ENCODE measurements at regions not wholly inside any gene's neighbourhood (a gene's known extent, or its start where the extent isn't known, plus 50 kb on each side); places are given as distances from the start of the nearest gene placed in this dataset.

- TF ChIP-seq GTF3C2 (IDR thresholded peaks at IDR 0.05; ENCODE audit: borderline replicate concordance, extremely low read depth, insufficient read length) (no peak), FOXP4 (CRISPR knock-in tag; IDR thresholded peaks at IDR 0.05; ENCODE audit: borderline replicate concordance) (no peak), PRDM10 (IDR thresholded peaks at IDR 0.05; ENCODE audit: partially characterized antibody) (no peak), ZFP30 (CRISPR knock-in tag; IDR thresholded peaks at IDR 0.05; ENCODE audit: borderline replicate concordance) (no peak), ELK3 (CRISPR knock-in tag; IDR thresholded peaks at IDR 0.05) (no peak), THAP7 (CRISPR knock-in tag; IDR thresholded peaks at IDR 0.05) (no peak), ZNF766 (CRISPR knock-in tag; conservative IDR thresholded peaks at IDR 0.05) (no peak), NFYB (IDR thresholded peaks at IDR 0.05; ENCODE audit: extremely low read depth, insufficient read length) (no peak), DLX4 (CRISPR knock-in tag; IDR thresholded peaks at IDR 0.05) (no peak), GTF2B (IDR thresholded peaks at IDR 0.05; ENCODE audit: extremely low read depth, insufficient read length) (no peak)
Observed at GRCh38 chr6:78578430-78578829, 288.9 kb upstream of the IRAK1BP1 start (continued).

Measured in K562 (cell line).